Activated naive CD8-positive, alpha-beta T cell treated with anti-CD3 and anti-CD28 coated beads, Interleukin-2, amount 10 ng/mL, durations not matched to agents 7 days and 5 days (primary cell): ENCODE measurements at regions not wholly inside any gene's neighbourhood (a gene's known extent, or its start where the extent isn't known, plus 50 kb on each side); places are given as distances from the start of the nearest gene placed in this dataset.

Experiments
- ATAC-seq: fragments of 150-1000 bp; cut with Tn5 transposase; one replicate; pipeline ENCODE4 v1.10.0; 2021; ENCODE audit warnings: low read depth, moderate library complexity
- POLR2A ChIA-PET: fragments of 350-600 bp; sonication (Branson Sonifier 250); formaldehyde crosslinking; loops from one replicate; lab custom pipeline; 2021; ENCODE audit warnings: antibody characterized with exemption; lab: Charles Lee
- DNase-seq: peaks from one replicate; pipeline ENCODE4 v3.0.0; 2021
- H3K27ac Mint-ChIP-seq: one replicate; pipeline ENCODE4 v1.8.0; 2022; ENCODE audit warnings: mild to moderate bottlenecking, mixed read lengths
- H3K27me3 Mint-ChIP-seq: one replicate; pipeline ENCODE4 v1.8.0; 2022; ENCODE audit warnings: mild to moderate bottlenecking, moderate library complexity, mixed read lengths
- H3K36me3 Mint-ChIP-seq: one replicate; pipeline ENCODE4 v1.8.0; 2021; ENCODE audit warnings: mild to moderate bottlenecking, mixed read lengths
- H3K4me1 Mint-ChIP-seq: one replicate; pipeline ENCODE4 v1.8.0; 2021; ENCODE audit warnings: mixed read lengths
- H3K4me3 Mint-ChIP-seq: one replicate; pipeline ENCODE4 v1.8.0; 2022; ENCODE audit warnings: mild to moderate bottlenecking, moderate library complexity, mixed read lengths
- H3K9me3 Mint-ChIP-seq: one replicate; pipeline ENCODE4 v1.8.0; 2021; ENCODE audit warnings: mixed read lengths

DNA sequence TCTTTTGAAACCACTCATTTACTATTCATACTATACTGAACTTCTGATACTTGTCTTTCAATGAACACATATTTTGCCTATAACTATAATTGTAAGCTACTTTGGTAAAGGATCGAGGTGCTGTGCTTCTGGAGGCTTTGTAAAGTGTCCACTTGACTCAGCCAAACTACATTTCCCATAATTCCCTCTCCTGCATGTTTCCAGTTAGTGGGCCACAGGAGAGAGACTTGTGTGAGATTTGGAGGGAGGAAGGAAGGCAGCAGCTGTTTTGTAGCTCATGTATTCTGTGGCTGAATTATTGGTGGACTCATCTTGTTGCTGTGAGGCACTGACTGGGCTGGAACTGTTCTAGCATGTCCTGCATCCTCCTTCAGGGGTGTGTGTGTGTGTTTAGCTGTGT lies 328.8 kb downstream of the ARL6IP6 start:
- H3K27ac Mint-ChIP-seq = no peak overlapping the region
- no peaks in the 10 kb centered on the region for H3K27me3 Mint-ChIP-seq
- POLR2A ChIA-PET = no interaction called here
- H3K4me1 Mint-ChIP-seq = no peaks in the 10 kb centered on the region
- H3K36me3 Mint-ChIP-seq = no peaks in the 10 kb centered on the region
- H3K4me3 Mint-ChIP-seq = no peak overlapping the region
- ATAC-seq (no peak), DNase-seq (no peak)
- H3K9me3 Mint-ChIP-seq = no peaks in the 10 kb centered on the region

DNA sequence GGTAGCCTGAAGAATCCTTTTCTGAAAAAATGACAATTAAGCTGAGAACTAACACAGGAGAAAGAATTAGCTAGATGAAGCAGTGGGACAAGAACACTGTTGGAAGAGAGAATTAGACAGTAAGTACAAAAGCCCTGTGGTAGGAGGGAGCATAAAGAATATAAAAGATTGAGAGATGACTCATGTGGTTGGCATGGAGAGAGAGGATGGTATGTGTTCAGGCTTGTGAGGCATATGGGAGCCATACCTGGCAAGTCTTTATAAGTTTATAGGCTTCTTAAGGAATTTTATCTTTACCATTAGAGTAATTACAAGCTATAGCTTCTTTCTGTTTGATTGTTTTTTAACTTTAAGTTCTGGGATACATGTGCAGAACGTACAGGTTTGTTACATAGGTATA lies 325.0 kb downstream of the ARL6IP6 start:
- Mint-ChIP-seq H3K27me3 (no peaks in the 10 kb centered on the region), H3K9me3 (no peaks in the 10 kb centered on the region), H3K27ac (no peak overlapping the region), H3K36me3 (no peaks in the 10 kb centered on the region), H3K4me1 (no peaks in the 10 kb centered on the region), H3K4me3 (no peak overlapping the region)
- DNase-seq = no peak
- POLR2A ChIA-PET = no interaction called here
- no peak for ATAC-seq

DNA sequence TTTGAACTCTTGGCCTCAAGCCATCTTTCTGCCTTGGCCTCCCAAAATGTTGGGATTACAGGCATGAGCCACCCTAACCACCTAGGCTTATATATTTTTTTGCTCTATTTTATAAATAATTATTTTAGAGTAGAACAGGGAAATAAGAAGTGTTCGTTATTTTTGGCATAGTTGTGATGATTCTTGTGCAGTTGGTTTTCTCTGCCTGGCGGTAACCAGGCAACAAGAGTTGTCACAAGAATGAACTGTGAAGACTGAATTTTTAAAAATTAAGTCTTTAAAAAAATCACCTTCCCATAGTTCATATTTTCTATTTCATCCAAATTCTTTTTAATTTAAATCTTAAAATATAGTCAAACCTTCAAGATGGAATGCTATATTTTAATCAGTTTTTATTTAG lies 310.2 kb downstream of the ARL6IP6 start:
- no peaks in the 10 kb centered on the region for H3K9me3 Mint-ChIP-seq
- H3K4me3 Mint-ChIP-seq = no peak overlapping the region
- ATAC-seq (no peak), DNase-seq (no peak)
- H3K36me3 Mint-ChIP-seq = no peaks in the 10 kb centered on the region
- H3K27me3 Mint-ChIP-seq = no peaks in the 10 kb centered on the region
- no peaks in the 10 kb centered on the region for H3K4me1 Mint-ChIP-seq
- POLR2A ChIA-PET = no interaction called here
- no peak overlapping the region for H3K27ac Mint-ChIP-seq

DNA sequence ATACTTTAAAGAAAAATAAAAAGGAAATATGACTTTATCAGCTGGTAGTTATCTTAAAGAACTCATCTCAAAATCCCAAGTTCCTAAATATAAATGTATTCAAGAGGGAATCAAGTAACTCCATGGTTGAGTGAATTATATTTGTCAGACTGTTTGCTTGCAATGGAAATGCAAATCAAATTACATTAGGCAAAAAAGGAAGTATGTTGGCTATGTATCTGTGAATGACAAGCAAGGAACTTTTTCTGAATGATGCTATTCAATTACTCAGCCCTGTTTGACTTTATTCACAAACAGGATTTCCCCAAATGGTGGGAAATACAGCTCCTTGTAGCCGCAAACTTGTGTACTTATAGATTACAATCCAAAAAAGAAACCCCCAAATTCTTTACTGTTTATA lies 309.1 kb downstream of the ARL6IP6 start:
- no peaks in the 10 kb centered on the region for H3K27me3 Mint-ChIP-seq
- DNase-seq (no peak), ATAC-seq (no peak)
- H3K9me3 Mint-ChIP-seq = no peaks in the 10 kb centered on the region
- POLR2A ChIA-PET = no interaction called here
- no peaks in the 10 kb centered on the region for H3K4me1 Mint-ChIP-seq
- H3K36me3 Mint-ChIP-seq = no peaks in the 10 kb centered on the region
- no peak overlapping the region for H3K4me3 Mint-ChIP-seq
- no peak overlapping the region for H3K27ac Mint-ChIP-seq

DNA sequence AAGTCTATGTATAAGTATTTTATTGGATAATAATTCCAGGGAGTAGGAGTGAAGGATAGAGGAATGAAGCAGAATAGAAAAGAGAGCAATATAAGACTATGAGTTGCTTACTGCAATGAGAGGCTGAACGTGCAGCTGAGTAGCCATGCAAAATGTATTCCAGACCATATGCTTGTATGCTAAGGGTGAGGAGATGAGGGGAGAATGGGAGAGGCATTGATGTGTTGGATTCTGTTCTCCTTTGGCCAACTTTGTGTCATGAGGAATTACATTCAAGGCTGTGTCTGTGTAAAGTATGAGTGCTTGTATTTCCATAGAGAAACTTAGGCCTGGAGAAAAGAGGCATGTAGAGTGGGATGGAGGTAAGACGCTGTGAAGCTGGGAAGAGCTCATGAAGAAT lies 301.8 kb downstream of the ARL6IP6 start:
- Mint-ChIP-seq H3K36me3 (no peaks in the 10 kb centered on the region), H3K4me3 (no peak overlapping the region), H3K9me3 (peaks cover 15% of the 10 kb centered on the region), H3K27ac (no peak overlapping the region), H3K4me1 (no peaks in the 10 kb centered on the region), H3K27me3 (peaks cover 1% of the 10 kb centered on the region)
- DNase-seq (no peak), ATAC-seq (no peak)
- POLR2A ChIA-PET = no interaction called here

DNA sequence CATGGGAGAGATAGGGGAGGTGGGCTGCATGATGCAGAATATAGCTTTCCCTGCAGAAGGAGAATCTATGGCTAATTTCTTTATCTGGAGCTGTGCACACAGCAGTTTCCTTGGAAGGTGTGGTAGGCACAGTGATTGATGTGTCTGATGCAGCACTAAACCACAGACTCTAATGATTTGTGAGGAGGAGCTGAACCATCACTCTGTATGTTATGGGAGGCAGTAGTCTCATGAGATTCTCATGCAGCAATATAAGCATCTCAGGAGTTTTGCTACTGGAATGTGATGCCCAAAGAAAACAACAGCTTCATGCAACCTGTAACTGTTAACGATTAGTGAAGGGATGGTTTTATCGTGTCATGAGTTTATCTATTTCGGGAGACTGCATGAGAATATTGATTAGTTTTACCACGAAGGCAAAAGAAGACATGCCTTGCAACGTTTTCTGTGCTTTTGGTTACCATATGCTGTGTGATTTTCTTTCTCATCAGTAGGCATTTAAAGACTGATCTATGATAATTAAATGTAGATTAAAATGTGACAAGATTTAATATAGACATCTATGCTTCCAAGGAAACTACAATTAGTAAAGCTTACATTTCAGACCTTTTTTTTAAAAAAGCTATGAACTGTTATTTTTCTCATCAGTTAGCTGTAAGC lies 286.8 kb downstream of the ARL6IP6 start:
- H3K4me1 Mint-ChIP-seq = no peaks in the 10 kb centered on the region
- POLR2A ChIA-PET = no interaction called here
- DNase-seq = no peak
- no peaks in the 10 kb centered on the region for H3K27me3 Mint-ChIP-seq
- no peaks in the 10 kb centered on the region for H3K36me3 Mint-ChIP-seq
- ATAC-seq = no peak
- H3K27ac Mint-ChIP-seq = no peak overlapping the region
- H3K4me3 Mint-ChIP-seq = no peak overlapping the region
- no peaks in the 10 kb centered on the region for H3K9me3 Mint-ChIP-seq

DNA sequence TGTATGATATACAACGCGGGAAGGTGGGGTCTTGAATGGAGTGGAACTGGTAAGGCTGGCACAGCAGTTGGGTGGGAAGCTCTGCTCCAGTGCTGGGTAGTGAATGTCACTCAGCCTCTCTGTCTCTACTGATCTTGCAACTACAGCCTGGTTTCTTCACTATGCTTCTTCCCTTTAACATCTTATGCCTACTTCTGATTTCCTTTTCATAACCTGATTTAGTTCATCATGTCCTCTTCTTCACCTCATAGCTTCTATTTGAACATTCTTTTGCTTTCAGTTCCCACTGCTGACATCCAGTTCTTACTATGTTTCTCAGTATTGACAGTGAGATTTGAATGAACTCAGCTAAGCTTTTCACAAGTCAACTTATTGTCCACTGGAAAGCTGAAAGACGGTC lies 286.2 kb downstream of the ARL6IP6 start:
- no peak for ATAC-seq
- H3K4me3 Mint-ChIP-seq = no peak overlapping the region
- H3K4me1 Mint-ChIP-seq = no peaks in the 10 kb centered on the region
- DNase-seq = no peak
- POLR2A ChIA-PET = no interaction called here
- H3K27me3 Mint-ChIP-seq = no peaks in the 10 kb centered on the region
- no peak overlapping the region for H3K27ac Mint-ChIP-seq
- H3K36me3 Mint-ChIP-seq = no peaks in the 10 kb centered on the region
- H3K9me3 Mint-ChIP-seq = no peaks in the 10 kb centered on the region

DNA sequence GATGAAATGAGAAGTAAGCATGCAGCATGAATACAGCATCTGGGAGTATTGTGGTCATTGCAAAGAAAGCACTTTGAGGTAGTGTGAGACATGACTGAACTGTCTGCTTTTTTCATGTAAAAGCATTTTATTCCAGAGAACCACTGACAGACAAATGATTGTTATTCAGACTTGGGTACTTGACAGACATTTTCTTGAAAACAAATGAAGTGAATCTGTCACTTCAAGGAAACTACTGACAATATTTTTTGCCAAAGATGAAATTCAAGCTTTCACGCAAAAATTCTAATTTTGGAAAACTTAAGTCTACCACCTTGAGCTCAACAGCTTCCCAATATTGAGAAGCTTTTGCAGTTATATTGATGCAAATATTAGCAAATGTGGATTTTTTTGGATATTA lies 255.7 kb downstream of the ARL6IP6 start:
- DNase-seq (no peak), ATAC-seq (no peak)
- Mint-ChIP-seq H3K4me1 (no peaks in the 10 kb centered on the region), H3K9me3 (peaks cover 10% of the 10 kb centered on the region), H3K27ac (no peak overlapping the region), H3K27me3 (no peaks in the 10 kb centered on the region), H3K36me3 (no peaks in the 10 kb centered on the region), H3K4me3 (no peak overlapping the region)
- POLR2A ChIA-PET = no interaction called here

DNA sequence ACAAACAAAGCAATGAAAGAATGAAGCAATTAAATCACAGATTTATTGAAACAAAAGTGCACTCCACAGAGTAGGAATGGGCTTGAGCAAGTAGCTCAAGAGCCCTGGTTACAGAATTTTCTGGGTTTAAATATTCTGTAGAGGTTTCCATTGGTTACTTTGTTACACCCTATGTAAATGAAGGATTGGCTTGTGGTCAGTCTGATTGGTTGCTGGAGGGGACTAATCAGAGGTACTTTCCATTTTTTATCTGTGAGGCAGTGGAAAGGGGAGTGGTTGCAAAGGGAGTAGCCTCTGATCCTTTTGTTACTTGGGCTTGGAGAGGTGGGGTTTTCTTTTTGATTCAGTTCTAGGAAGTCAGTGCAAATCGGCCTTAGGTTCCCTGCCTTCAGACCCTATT lies 253.3 kb downstream of the ARL6IP6 start:
- no peak overlapping the region for H3K27ac Mint-ChIP-seq
- no peaks in the 10 kb centered on the region for H3K4me1 Mint-ChIP-seq
- no peaks in the 10 kb centered on the region for H3K36me3 Mint-ChIP-seq
- POLR2A ChIA-PET = no interaction called here
- H3K9me3 Mint-ChIP-seq = peaks cover 12% of the 10 kb centered on the region
- DNase-seq (no peak), ATAC-seq (no peak)
- no peaks in the 10 kb centered on the region for H3K27me3 Mint-ChIP-seq
- H3K4me3 Mint-ChIP-seq = no peak overlapping the region

DNA sequence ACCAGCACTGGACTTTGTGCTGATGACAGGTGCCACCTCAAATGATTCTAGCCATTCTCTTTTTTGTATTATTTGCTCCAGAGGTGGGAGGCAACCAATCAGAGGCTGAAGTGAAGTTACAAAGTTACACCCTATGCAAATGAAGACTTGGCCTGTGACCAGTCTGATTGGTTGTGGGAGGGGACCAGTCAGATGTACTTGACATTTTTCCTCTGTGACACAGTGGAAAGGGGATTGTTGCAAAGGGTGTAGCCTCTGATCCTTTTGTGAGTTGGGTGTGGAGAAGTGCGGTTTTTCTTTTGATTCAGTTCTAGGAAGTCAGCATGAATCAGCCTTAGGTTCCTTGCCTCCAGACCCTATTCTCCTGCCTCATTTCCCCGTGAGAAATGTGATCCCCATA lies 244.0 kb downstream of the ARL6IP6 start:
- Mint-ChIP-seq H3K4me1 (no peaks in the 10 kb centered on the region), H3K27ac (no peak overlapping the region), H3K36me3 (no peaks in the 10 kb centered on the region), H3K9me3 (no peaks in the 10 kb centered on the region), H3K27me3 (no peaks in the 10 kb centered on the region), H3K4me3 (no peak overlapping the region)
- DNase-seq (no peak), ATAC-seq (no peak)
- POLR2A ChIA-PET = no interaction called here

DNA sequence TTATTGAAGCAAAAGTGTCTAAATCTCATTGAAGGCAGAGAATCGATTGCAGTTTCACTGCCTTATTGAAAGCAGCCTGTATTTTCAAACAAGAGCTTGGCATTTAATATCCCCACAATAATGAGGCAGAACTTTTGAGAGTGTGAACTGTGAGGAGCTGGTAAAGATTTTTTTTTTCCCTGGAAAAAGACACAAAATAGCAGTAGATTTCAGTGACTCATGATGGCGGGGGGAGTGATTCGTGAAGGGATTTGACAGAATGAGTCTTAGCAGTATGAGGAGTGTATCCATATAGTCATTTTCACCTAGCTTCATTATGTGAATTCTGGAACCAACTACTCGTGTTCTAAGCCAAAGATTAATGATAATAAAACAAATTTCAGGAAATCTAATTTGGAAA lies 242.9 kb downstream of the ARL6IP6 start:
- Mint-ChIP-seq H3K4me1 (no peaks in the 10 kb centered on the region), H3K9me3 (no peaks in the 10 kb centered on the region), H3K27me3 (no peaks in the 10 kb centered on the region), H3K36me3 (no peaks in the 10 kb centered on the region), H3K27ac (no peak overlapping the region), H3K4me3 (no peak overlapping the region)
- POLR2A ChIA-PET = no interaction called here
- DNase-seq (no peak), ATAC-seq (no peak)

DNA sequence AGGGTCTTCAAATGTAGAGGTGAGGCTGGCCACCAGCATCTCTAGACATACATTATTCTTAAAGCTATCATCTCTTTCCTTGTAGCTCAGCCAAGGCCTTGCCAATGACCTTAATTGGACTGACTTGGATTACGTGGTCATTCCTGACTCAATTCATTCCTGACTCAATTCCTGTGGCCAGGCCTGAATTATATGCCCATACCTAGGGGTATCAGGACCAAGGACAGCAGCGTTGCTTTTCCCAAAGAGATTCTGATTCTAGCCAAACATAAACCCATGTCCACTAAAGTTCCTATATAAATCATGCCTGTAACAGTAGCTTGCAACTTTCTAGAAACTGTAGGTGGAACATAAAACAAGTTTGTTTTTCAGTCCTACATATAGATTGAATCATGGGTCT lies 231.7 kb downstream of the ARL6IP6 start:
- Mint-ChIP-seq H3K27ac (no peak overlapping the region), H3K4me1 (peaks cover 2% of the 10 kb centered on the region), H3K36me3 (no peaks in the 10 kb centered on the region), H3K4me3 (no peak overlapping the region), H3K9me3 (no peaks in the 10 kb centered on the region), H3K27me3 (no peaks in the 10 kb centered on the region)
- DNase-seq (no peak), ATAC-seq (no peak)
- POLR2A ChIA-PET = no interaction called here

DNA sequence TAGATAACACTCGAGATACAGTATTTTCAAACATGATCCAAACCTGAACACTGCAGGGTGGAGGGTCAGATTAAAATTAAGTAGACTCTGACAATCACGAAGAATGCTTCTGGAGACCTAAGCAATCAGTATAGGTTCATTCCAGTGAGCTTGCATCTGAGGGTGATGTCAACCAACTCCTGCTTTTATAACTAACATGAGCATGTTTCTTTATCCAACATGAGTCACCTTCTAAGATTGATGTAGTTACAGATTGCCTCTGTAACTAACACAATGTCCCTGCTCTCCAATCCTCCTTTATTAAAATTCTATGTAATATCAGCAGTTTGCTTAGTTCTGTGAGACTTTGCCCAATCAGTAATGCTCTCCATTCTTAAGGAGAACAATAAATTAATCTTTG lies 225.7 kb downstream of the ARL6IP6 start:
- ATAC-seq (no peak), DNase-seq (no peak)
- no peak overlapping the region for H3K27ac Mint-ChIP-seq
- H3K27me3 Mint-ChIP-seq = no peaks in the 10 kb centered on the region
- peaks cover 1% of the 10 kb centered on the region for H3K9me3 Mint-ChIP-seq
- H3K4me3 Mint-ChIP-seq = no peak overlapping the region
- POLR2A ChIA-PET = no interaction called here
- no peaks in the 10 kb centered on the region for H3K36me3 Mint-ChIP-seq
- peaks cover 2% of the 10 kb centered on the region for H3K4me1 Mint-ChIP-seq

DNA sequence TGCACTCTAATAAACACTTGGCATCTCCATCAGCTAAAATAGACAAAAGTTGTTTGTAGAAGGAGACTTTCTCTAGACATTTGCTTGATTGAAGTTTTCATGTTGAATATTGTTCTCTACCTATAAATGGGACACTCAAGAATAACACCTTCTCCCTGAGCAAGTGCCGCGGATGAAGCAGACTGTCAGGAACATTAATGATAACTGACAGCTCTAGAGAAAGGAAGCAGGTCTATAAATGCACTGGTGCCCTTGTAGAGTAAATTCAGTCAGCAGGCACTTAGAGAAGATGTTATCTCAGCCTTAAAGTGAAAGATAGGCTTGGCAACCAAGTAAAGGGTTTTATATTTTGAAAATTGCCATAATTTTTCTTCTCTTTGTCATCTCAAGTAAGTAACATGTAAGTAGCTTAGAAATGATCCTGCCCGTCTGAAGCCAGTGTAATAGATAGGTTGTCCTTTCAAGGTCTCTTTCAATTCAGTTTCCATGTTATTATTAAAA lies 224.6 kb downstream of the ARL6IP6 start:
- DNase-seq (no peak), ATAC-seq (no peak)
- Mint-ChIP-seq H3K27me3 (no peaks in the 10 kb centered on the region), H3K9me3 (peaks cover 1% of the 10 kb centered on the region), H3K27ac (no peak overlapping the region), H3K4me3 (no peak overlapping the region), H3K4me1 (peaks cover 2% of the 10 kb centered on the region), H3K36me3 (no peaks in the 10 kb centered on the region)
- POLR2A ChIA-PET = no interaction called here

DNA sequence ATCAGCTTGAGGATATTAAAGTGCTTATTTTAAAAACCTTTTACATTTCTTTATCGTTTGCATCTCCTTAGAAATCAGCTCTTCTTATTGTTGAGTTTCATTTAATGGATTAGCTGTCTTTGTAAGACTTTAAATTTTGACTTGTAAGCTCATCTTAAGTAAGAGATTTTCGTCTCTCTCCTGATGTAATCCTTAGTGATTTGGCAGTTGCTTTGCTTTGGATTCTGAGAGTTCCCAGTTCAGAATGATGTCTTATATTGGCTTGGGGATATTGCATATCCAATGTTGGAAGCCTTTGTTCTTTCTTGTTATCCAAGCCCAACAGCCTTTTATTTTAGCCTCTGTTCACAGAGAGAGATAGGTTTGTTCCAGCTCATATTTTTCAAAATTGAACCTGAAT lies 212.1 kb downstream of the ARL6IP6 start:
- Mint-ChIP-seq H3K27ac (no peak overlapping the region), H3K4me3 (no peak overlapping the region), H3K36me3 (no peaks in the 10 kb centered on the region), H3K9me3 (no peaks in the 10 kb centered on the region), H3K4me1 (no peaks in the 10 kb centered on the region), H3K27me3 (no peaks in the 10 kb centered on the region)
- DNase-seq = no peak
- POLR2A ChIA-PET = no interaction called here
- no peak for ATAC-seq
